ENCODE measurements at regions not wholly inside any gene's neighbourhood (a gene's known extent, or its start where the extent isn't known, plus 50 kb on each side); places are given as distances from the start of the nearest gene placed in this dataset.
A peak's percentile ranks its signal among the peaks of the same experiment; 100 is the strongest.
"Not testable (repeated sequence)": the region's sequence is repeated elsewhere in the genome, so short reads cannot be mapped to it uniquely, and the experiment has no call there.

GRCh38 chr9:124126648-124127646, 115.4 kb downstream of the LHX2 start:
- DNase-seq, result peak; percentile 75

- no peak for DNase-seq
Observed at GRCh38 chr9:124128568-124129166, 117.1 kb downstream of the LHX2 start.

GRCh38 chr9:124130277-124131075, 118.9 kb downstream of the LHX2 start:
- DNase-seq, result no peak

GRCh38 chr9:124131518-124131917, 120.0 kb downstream of the LHX2 start:
- DNase-seq, result not testable (repeated sequence)

GRCh38 chr9:124132671-124133147, 121.1 kb downstream of the LHX2 start:
- no peak for DNase-seq

- peak; percentile 17 for DNase-seq
Observed at GRCh38 chr9:124133727-124134126, 122.2 kb downstream of the LHX2 start.

- DNase-seq, result no peak
Observed at GRCh38 chr9:124134526-124134925, 123.0 kb downstream of the LHX2 start.

GRCh38 chr9:124135813-124136365, 121.9 kb upstream of the NEK6 start:
- no peak for DNase-seq

- DNase-seq, result no peak
Observed at GRCh38 chr9:124137009-124137943, 120.5 kb upstream of the NEK6 start.

GRCh38 chr9:124137944-124138335, 119.8 kb upstream of the NEK6 start:
- no peak for DNase-seq

GRCh38 chr9:124139001-124139400, 118.7 kb upstream of the NEK6 start:
- DNase-seq, result no peak

- no peak for DNase-seq
Observed at GRCh38 chr9:124140941-124141568, 116.7 kb upstream of the NEK6 start.

- DNase-seq, result not testable (repeated sequence)
Observed at GRCh38 chr9:124144561-124145123, 113.1 kb upstream of the NEK6 start.

- no peak for DNase-seq
Observed at GRCh38 chr9:124146031-124146561, 111.7 kb upstream of the NEK6 start.

GRCh38 chr9:124149992-124150391, 107.8 kb upstream of the NEK6 start:
- DNase-seq, result no peak

- no peak for DNase-seq
Observed at GRCh38 chr9:124163760-124164255, 93.9 kb upstream of the NEK6 start.

- DNase-seq, result no peak
Observed at GRCh38 chr9:124164811-124165210, 92.9 kb upstream of the NEK6 start.

GRCh38 chr9:124174433-124174832, 83.3 kb upstream of the NEK6 start:
- DNase-seq, result no peak

GRCh38 chr9:124177522-124177921, 80.2 kb upstream of the NEK6 start:
- DNase-seq, result not testable (repeated sequence)
